ENCODE measurements at regions not wholly inside any gene's neighbourhood (a gene's known extent, or its start where the extent isn't known, plus 50 kb on each side); places are given as distances from the start of the nearest gene placed in this dataset.

DNA sequence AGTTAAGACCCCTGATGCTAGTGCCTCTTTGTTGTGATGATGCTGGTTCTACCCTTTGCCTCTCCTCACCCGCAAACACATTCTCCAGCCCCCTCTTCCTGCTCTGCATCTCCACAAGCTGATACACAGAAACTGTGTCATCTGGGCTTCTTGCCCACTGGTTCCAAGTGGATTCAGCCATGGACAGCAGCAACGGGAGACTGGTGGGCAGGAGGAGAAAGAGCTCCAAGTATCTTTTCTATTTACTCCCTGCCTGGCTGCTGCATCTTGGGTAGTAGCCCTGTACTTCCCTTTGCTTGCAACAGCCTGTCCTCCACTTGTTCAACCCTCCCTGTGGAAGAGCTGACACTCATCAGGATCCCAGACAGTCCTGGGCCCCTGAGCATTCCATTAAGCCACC is 655.1 kb upstream of the RAB6C start:
- DNase-seq (ENCODE audit: low spot score) (no peak), ATAC-seq (no peak)
- no peaks in the 10 kb centered on the region for H3K27me3 Mint-ChIP-seq (ENCODE audit: low read depth)
- H3K9me3 Mint-ChIP-seq, result peaks cover 11% of the 10 kb centered on the region
- POLR2A ChIA-PET, result no interaction called here
- H3K27ac Mint-ChIP-seq, result no peak overlapping the region
- TF ChIP-seq, protein P1, sequence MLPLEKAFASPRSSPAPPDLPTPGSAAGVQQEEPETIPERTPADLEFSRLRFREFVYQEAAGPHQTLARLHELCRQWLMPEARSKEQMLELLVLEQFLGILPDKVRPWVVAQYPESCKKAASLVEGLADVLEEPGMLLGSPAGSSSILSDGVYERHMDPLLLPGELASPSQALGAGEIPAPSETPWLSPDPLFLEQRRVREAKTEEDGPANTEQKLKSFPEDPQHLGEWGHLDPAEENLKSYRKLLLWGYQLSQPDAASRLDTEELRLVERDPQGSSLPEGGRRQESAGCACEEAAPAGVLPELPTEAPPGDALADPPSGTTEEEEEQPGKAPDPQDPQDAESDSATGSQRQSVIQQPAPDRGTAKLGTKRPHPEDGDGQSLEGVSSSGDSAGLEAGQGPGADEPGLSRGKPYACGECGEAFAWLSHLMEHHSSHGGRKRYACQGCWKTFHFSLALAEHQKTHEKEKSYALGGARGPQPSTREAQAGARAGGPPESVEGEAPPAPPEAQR (CRISPR knock-in tag; IDR thresholded peaks at IDR 0.05), result no peak
- no peak for TF ChIP-seq ETV6 (CRISPR knock-in tag; IDR thresholded peaks at IDR 0.05)
- TF ChIP-seq, protein P2, sequence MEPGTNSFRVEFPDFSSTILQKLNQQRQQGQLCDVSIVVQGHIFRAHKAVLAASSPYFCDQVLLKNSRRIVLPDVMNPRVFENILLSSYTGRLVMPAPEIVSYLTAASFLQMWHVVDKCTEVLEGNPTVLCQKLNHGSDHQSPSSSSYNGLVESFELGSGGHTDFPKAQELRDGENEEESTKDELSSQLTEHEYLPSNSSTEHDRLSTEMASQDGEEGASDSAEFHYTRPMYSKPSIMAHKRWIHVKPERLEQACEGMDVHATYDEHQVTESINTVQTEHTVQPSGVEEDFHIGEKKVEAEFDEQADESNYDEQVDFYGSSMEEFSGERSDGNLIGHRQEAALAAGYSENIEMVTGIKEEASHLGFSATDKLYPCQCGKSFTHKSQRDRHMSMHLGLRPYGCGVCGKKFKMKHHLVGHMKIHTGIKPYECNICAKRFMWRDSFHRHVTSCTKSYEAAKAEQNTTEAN (CRISPR knock-in tag; IDR thresholded peaks at IDR 0.05), result no peak
- TF ChIP-seq ZNF423 (CRISPR knock-in tag; IDR thresholded peaks at IDR 0.05), result no peak
- TF ChIP-seq, protein P3, sequence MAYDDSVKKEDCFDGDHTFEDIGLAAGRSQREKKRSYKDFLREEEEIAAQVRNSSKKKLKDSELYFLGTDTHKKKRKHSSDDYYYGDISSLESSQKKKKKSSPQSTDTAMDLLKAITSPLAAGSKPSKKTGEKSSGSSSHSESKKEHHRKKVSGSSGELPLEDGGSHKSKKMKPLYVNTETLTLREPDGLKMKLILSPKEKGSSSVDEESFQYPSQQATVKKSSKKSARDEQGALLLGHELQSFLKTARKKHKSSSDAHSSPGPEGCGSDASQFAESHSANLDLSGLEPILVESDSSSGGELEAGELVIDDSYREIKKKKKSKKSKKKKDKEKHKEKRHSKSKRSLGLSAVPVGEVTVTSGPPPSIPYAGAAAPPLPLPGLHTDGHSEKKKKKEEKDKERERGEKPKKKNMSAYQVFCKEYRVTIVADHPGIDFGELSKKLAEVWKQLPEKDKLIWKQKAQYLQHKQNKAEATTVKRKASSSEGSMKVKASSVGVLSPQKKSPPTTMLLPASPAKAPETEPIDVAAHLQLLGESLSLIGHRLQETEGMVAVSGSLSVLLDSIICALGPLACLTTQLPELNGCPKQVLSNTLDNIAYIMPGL (CRISPR knock-in tag; IDR thresholded peaks at IDR 0.05), result no peak
- no peak for TF ChIP-seq ZNF219 (CRISPR knock-in tag; IDR thresholded peaks at IDR 0.05; ENCODE audit: borderline replicate concordance)
- no peak for TF ChIP-seq MYBL2 (CRISPR knock-in tag; IDR thresholded peaks at IDR 0.05)
- no peak for TF ChIP-seq RORB (CRISPR knock-in tag; IDR thresholded peaks at IDR 0.05)
- TF ChIP-seq, protein P4, sequence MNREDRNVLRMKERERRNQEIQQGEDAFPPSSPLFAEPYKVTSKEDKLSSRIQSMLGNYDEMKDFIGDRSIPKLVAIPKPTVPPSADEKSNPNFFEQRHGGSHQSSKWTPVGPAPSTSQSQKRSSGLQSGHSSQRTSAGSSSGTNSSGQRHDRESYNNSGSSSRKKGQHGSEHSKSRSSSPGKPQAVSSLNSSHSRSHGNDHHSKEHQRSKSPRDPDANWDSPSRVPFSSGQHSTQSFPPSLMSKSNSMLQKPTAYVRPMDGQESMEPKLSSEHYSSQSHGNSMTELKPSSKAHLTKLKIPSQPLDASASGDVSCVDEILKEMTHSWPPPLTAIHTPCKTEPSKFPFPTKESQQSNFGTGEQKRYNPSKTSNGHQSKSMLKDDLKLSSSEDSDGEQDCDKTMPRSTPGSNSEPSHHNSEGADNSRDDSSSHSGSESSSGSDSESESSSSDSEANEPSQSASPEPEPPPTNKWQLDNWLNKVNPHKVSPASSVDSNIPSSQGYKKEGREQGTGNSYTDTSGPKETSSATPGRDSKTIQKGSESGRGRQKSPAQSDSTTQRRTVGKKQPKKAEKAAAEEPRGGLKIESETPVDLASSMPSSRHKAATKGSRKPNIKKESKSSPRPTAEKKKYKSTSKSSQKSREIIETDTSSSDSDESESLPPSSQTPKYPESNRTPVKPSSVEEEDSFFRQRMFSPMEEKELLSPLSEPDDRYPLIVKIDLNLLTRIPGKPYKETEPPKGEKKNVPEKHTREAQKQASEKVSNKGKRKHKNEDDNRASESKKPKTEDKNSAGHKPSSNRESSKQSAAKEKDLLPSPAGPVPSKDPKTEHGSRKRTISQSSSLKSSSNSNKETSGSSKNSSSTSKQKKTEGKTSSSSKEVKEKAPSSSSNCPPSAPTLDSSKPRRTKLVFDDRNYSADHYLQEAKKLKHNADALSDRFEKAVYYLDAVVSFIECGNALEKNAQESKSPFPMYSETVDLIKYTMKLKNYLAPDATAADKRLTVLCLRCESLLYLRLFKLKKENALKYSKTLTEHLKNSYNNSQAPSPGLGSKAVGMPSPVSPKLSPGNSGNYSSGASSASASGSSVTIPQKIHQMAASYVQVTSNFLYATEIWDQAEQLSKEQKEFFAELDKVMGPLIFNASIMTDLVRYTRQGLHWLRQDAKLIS (CRISPR knock-in tag; IDR thresholded peaks at IDR 0.05; ENCODE audit: borderline replicate concordance), result no peak
- TF ChIP-seq, protein P5, sequence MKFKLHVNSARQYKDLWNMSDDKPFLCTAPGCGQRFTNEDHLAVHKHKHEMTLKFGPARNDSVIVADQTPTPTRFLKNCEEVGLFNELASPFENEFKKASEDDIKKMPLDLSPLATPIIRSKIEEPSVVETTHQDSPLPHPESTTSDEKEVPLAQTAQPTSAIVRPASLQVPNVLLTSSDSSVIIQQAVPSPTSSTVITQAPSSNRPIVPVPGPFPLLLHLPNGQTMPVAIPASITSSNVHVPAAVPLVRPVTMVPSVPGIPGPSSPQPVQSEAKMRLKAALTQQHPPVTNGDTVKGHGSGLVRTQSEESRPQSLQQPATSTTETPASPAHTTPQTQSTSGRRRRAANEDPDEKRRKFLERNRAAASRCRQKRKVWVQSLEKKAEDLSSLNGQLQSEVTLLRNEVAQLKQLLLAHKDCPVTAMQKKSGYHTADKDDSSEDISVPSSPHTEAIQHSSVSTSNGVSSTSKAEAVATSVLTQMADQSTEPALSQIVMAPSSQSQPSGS (CRISPR knock-in tag; IDR thresholded peaks at IDR 0.05; ENCODE audit: borderline replicate concordance, low read depth), result no peak
- no peaks in the 10 kb centered on the region for H3K4me1 Mint-ChIP-seq
- CTCF ChIA-PET, result no interaction called here
- 0 out of 2 replicates have a peak, but pooled peaks cover 4% of the 10 kb centered on the region for H3K36me3 Mint-ChIP-seq
- no peak overlapping the region for H3K4me3 Mint-ChIP-seq

DNA sequence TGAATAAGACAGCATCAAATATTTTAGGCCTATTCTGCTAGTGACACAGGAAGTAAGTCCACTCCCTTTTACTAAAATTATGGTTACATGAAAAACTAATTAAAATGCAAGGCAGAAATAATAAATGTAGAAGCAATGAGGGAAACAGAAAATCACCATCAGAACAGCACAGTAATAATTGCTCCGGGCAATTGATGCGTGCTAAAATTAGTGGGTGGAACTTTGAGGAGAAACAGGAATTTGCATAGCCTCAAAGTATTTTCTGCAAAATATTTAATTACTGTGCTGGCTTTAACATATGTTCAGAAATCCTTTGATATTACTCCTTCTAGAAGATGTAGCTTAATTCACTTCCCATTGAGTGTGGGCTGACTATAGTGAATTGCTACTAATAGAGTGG is 654.3 kb upstream of the RAB6C start:
- DNase-seq (ENCODE audit: low spot score) (no peak), ATAC-seq (no peak)
- ChIA-PET POLR2A (no interaction called here), CTCF (no interaction called here)
- Mint-ChIP-seq H3K4me3 (no peak overlapping the region), H3K9me3 (peaks cover 15% of the 10 kb centered on the region), H3K27me3 (ENCODE audit: low read depth) (no peaks in the 10 kb centered on the region), H3K4me1 (no peaks in the 10 kb centered on the region), H3K27ac (no peak overlapping the region), H3K36me3 (0 out of 2 replicates have a peak, but pooled peaks cover 5% of the 10 kb centered on the region)
- TF ChIP-seq ATF1 (CRISPR knock-in tag; IDR thresholded peaks at IDR 0.05), result no peak
- TF ChIP-seq FOXK1 (CRISPR knock-in tag; IDR thresholded peaks at IDR 0.05), result no peak
- TF ChIP-seq PRRX2 (CRISPR knock-in tag; IDR thresholded peaks at IDR 0.05), result no peak
- no peak for TF ChIP-seq SP1 (CRISPR knock-in tag; conservative IDR thresholded peaks at IDR 0.05)
- no peak for TF ChIP-seq TEAD1 (CRISPR knock-in tag; IDR thresholded peaks at IDR 0.05)
- TF ChIP-seq, protein P1 (CRISPR knock-in tag; IDR thresholded peaks at IDR 0.05), result no peak
- TF ChIP-seq, protein P6, sequence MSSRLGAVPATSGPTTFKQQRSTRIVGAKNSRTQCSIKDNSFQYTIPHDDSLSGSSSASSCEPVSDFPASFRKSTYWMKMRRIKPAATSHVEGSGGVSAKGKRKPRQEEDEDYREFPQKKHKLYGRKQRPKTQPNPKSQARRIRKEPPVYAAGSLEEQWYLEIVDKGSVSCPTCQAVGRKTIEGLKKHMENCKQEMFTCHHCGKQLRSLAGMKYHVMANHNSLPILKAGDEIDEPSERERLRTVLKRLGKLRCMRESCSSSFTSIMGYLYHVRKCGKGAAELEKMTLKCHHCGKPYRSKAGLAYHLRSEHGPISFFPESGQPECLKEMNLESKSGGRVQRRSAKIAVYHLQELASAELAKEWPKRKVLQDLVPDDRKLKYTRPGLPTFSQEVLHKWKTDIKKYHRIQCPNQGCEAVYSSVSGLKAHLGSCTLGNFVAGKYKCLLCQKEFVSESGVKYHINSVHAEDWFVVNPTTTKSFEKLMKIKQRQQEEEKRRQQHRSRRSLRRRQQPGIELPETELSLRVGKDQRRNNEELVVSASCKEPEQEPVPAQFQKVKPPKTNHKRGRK (CRISPR knock-in tag; IDR thresholded peaks at IDR 0.05; ENCODE audit: borderline replicate concordance), result no peak
- TF ChIP-seq NR2C2 (CRISPR knock-in tag; IDR thresholded peaks at IDR 0.05), result no peak
- TF ChIP-seq, protein P7, sequence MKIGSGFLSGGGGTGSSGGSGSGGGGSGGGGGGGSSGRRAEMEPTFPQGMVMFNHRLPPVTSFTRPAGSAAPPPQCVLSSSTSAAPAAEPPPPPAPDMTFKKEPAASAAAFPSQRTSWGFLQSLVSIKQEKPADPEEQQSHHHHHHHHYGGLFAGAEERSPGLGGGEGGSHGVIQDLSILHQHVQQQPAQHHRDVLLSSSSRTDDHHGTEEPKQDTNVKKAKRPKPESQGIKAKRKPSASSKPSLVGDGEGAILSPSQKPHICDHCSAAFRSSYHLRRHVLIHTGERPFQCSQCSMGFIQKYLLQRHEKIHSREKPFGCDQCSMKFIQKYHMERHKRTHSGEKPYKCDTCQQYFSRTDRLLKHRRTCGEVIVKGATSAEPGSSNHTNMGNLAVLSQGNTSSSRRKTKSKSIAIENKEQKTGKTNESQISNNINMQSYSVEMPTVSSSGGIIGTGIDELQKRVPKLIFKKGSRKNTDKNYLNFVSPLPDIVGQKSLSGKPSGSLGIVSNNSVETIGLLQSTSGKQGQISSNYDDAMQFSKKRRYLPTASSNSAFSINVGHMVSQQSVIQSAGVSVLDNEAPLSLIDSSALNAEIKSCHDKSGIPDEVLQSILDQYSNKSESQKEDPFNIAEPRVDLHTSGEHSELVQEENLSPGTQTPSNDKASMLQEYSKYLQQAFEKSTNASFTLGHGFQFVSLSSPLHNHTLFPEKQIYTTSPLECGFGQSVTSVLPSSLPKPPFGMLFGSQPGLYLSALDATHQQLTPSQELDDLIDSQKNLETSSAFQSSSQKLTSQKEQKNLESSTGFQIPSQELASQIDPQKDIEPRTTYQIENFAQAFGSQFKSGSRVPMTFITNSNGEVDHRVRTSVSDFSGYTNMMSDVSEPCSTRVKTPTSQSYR (CRISPR knock-in tag; IDR thresholded peaks at IDR 0.05), result no peak
- no peak for TF ChIP-seq CREM (CRISPR knock-in tag; IDR thresholded peaks at IDR 0.05)
- TF ChIP-seq GRHL2 (CRISPR knock-in tag; IDR thresholded peaks at IDR 0.05; ENCODE audit: insufficient replicate concordance, severe bottlenecking), result no peak
- TF ChIP-seq MYBL2 (CRISPR knock-in tag; IDR thresholded peaks at IDR 0.05), result no peak
